Kidney (tissue), 13 donors: ENCODE measurements at regions not wholly inside any gene's neighbourhood (a gene's known extent, or its start where the extent isn't known, plus 50 kb on each side); places are given as distances from the start of the nearest gene placed in this dataset.

Source experiments
- DNase-seq, 5 donors: peaks; one replicate each; pipeline ENCODE4 v3.0.0-alpha.2; 2013 to 2020
- FAIRE-seq: peaks from 2 replicates; lab custom pipeline; 2012; peaks lifted over from hg19 to GRCh38; lab: Jason Lieb, UNC
- H3K27ac ChIP-seq, 2 donors: one replicate each; pipeline ENCODE4 v1.7.0; 2013; ENCODE audit warnings: low read depth in 2 of 2, low read length in 2 of 2, inconsistent platforms in 1 of 2
- H3K27me3 ChIP-seq: one replicate; pipeline ENCODE4 v1.7.1; 2013; ENCODE audit warnings: low read length, inconsistent platforms; ENCODE audit not compliant: control insufficient read depth, insufficient read depth
- H3K36me3 ChIP-seq, 3 donors: one replicate each; pipeline versions ENCODE4 v1.7.0 to v1.7.1; 2013; ENCODE audit warnings: low read length in 3 of 3, control low read depth in 1 of 3, inconsistent platforms in 1 of 3; ENCODE audit not compliant: insufficient read depth in 3 of 3, control insufficient read depth in 2 of 3
- H3K4me1 ChIP-seq, 3 donors: one replicate each; pipeline versions ENCODE4 v1.7.0 to v1.7.1; 2013; ENCODE audit warnings: low read length in 3 of 3, inconsistent platforms in 1 of 3, low read depth in 1 of 3; ENCODE audit not compliant: control insufficient read depth in 2 of 3, insufficient read depth in 2 of 3
- H3K4me3 ChIP-seq, 3 donors: one replicate each; pipeline versions ENCODE4 v1.7.0 to v1.8.1; 2013; ENCODE audit warnings: low read length in 3 of 3, control low read depth in 1 of 3, inconsistent platforms in 1 of 3
- H3K9ac ChIP-seq, 3 donors: one replicate each; pipeline versions ENCODE4 v1.7.0 to v1.7.1; 2013; ENCODE audit warnings: low read length in 3 of 3, control low read depth in 1 of 3, inconsistent platforms in 1 of 3
- H3K9me3 ChIP-seq, 3 donors: one replicate each; pipeline versions ENCODE4 v1.7.0 to v1.7.1; 2013; ENCODE audit warnings: low read length in 3 of 3, control low read depth in 1 of 3, inconsistent platforms in 1 of 3; ENCODE audit not compliant: control insufficient read depth in 2 of 3, insufficient read depth in 1 of 3
- CTCF ChIP-seq: IDR thresholded peaks from 3 replicates; pipeline ENCODE4 v1.5.1; 2012; ENCODE audit warnings: mild to moderate bottlenecking, moderate library complexity, borderline replicate concordance; ENCODE audit not compliant: insufficient read depth; ENCODE audit errors: extremely low read depth
- intact Hi-C: fragments of 100-400 bp; cut with DNase I; formaldehyde crosslinking; loops from one replicate; pipeline ENCODE4 v1.11.1; 2022
- donor health status: control.
- donor health status: control.
- donor health status: control.
- donor health status: control.
- donor health status: control.
- donor health status: DM: yes; HTN: yes; CAD: no.
- donor health status: Normal renal cell carcinoma (clear cell type).

DNA sequence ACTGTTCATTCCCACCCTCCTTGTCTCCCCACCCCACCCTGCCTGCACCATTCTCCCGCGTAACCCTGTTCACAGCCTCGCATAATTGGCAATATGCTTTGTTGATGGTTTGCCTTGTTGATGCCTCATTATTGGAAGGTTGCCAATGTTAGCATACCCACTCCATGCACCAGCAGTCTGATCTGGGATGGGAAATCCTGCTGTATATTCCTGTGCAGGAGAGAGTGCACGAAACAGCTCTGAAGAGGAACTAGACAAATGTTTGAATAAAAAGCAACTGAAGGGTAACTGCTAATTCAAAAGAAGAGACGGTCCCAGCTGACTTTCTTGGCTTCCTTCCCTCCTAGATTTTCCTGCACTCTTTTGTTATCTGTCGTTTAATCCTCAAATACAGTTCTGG lies 271.7 kb upstream of the TLE4 start:
- Histone ChIP-seq H3K36me3 (no peaks in the 10 kb centered on the region), H3K9me3 (no peaks in the 10 kb centered on the region), H3K4me1 (no peaks in the 10 kb centered on the region), H3K27ac (no peak overlapping the region), H3K27me3 (no peaks in the 10 kb centered on the region), H3K9ac (no peak overlapping the region), H3K4me3 (no peak overlapping the region)
- FAIRE-seq (no peak), DNase-seq (no peak)
- intact Hi-C loops = no loop called here
- TF ChIP-seq CTCF = no peak

DNA sequence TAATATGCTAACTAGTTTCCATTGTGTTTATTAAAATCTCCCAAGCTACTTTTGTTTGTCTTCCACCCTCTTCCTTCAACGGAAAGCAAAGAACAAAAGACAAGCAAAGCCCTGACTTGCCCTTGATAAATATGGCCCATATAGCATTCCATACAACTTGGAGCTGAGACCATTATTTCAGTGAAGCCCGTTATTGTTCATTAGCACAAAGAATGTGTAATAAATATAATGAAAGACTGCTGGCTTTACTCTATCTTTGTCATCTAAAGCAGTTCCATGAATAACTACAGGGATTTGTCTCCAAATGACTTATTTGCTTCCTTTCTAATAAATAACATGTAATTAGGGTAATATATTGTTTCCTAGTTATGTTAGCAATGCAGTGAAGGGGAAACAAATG lies 270.7 kb upstream of the TLE4 start:
- FAIRE-seq = no peak
- intact Hi-C loops = no loop called here
- no peaks in the 10 kb centered on the region for H3K9me3 ChIP-seq
- H3K27me3 ChIP-seq = no peaks in the 10 kb centered on the region
- no peak overlapping the region for H3K4me3 ChIP-seq
- no peaks in the 10 kb centered on the region for H3K36me3 ChIP-seq
- DNase-seq = peak in 1 of 5 donors; percentile 55
- H3K27ac ChIP-seq = no peak overlapping the region
- H3K9ac ChIP-seq = no peak overlapping the region
- no peaks in the 10 kb centered on the region for H3K4me1 ChIP-seq
- no peak for TF ChIP-seq CTCF

GRCh38 chr9:79301551-79302391 lies 270.0 kb upstream of the TLE4 start:
- DNase-seq (peak in 3 of 5 donors; percentile 17 to 90 (median 74)), FAIRE-seq (no peak)

More at GRCh38 chr9:79301551-79302391, 270.0 kb upstream of the TLE4 start:
- no peak for TF ChIP-seq CTCF
- Histone ChIP-seq H3K9me3 (no peaks in the 10 kb centered on the region), H3K9ac (no peak overlapping the region), H3K36me3 (no peaks in the 10 kb centered on the region), H3K4me1 (no peaks in the 10 kb centered on the region), H3K4me3 (no peak overlapping the region), H3K27ac (no peak overlapping the region), H3K27me3 (no peaks in the 10 kb centered on the region)
- intact Hi-C loops = no loop called here
